Epithelial cell of proximal tubule (primary cell): ENCODE measurements at regions not wholly inside any gene's neighbourhood (a gene's known extent, or its start where the extent isn't known, plus 50 kb on each side); places are given as distances from the start of the nearest gene placed in this dataset.
"Not testable (repeated sequence)": the region's sequence is repeated elsewhere in the genome, so short reads cannot be mapped to it uniquely, and the experiment has no call there.

ENCODE experiments used
- DNase-seq: peaks from one replicate; pipeline ENCODE4 v3.0.0-alpha.2; 2011; ENCODE audit warnings: low read depth
- H3K4me3 ChIP-seq: 2 replicates; pipeline ENCODE4 v1.5.1; 2011; ENCODE audit warnings: low read depth, mild to moderate bottlenecking, low read length
- CTCF ChIP-seq: conservative IDR thresholded peaks from 2 replicates; pipeline ENCODE4 v1.5.1; 2012; ENCODE audit warnings: low read depth, mild to moderate bottlenecking, low read length

GRCh38 chr12:131647667-131648066 lies 63.2 kb upstream of the SFSWAP start:
- TF ChIP-seq CTCF, result no peak
- DNase-seq, result no peak

GRCh38 chr12:131655469-131656174 lies 55.3 kb upstream of the SFSWAP start:
- not testable (repeated sequence) for DNase-seq, H3K4me3 ChIP-seq

More at GRCh38 chr12:131647667-131648066, 63.2 kb upstream of the SFSWAP start:
- H3K4me3 ChIP-seq, result no peak overlapping the region

DNA sequence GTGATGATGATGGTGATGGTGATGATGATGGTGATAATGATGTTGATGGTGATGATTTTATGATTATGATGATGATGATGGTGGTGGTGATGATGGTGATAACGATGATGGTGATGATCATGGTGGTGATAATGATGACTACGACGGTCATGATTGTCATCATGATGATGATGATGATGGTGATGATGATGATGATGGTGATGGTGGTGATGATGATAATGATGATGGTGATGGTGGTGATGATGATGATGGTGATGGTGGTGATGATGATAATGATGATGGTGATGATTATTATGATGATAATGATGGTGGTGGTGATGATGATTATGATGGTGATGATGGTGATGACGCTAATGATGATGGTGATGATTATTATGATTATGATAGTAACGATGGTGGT lies 54.1 kb upstream of the SFSWAP start:
- not testable (repeated sequence) for DNase-seq, H3K4me3 ChIP-seq

GRCh38 chr12:131658605-131659004 lies 52.3 kb upstream of the SFSWAP start:
- DNase-seq, result not testable (repeated sequence)

DNA sequence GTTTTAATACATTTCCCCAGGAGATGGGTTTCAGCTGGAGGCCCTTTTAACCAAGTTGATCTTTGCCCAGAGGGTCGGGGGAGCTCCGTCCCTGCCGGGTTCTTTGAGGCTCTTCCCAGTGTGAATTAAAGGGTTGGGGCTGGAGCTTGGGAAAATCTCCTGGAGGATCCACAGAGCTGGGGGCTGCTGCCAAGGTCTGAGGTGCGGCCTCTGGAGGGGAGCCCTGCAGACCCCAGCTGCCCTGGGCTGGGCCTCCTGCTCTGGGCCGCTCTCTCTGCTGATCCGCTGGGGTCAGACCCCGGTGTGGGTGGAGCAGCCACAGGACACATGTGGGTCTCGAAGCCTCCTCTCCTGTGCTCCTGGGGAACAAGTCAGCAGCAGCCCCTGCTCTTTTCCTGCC lies 51.4 kb upstream of the SFSWAP start:
- DNase-seq, result not testable (repeated sequence)

More at GRCh38 chr12:131658605-131659004, 52.3 kb upstream of the SFSWAP start:
- H3K4me3 ChIP-seq, result not testable (repeated sequence)

GRCh38 chr12:131659976-131660375 lies 50.9 kb upstream of the SFSWAP start:
- not testable (repeated sequence) for DNase-seq, H3K4me3 ChIP-seq

More for the DNA sequence above, 51.4 kb upstream of the SFSWAP start:
- not testable (repeated sequence) for H3K4me3 ChIP-seq

DNA sequence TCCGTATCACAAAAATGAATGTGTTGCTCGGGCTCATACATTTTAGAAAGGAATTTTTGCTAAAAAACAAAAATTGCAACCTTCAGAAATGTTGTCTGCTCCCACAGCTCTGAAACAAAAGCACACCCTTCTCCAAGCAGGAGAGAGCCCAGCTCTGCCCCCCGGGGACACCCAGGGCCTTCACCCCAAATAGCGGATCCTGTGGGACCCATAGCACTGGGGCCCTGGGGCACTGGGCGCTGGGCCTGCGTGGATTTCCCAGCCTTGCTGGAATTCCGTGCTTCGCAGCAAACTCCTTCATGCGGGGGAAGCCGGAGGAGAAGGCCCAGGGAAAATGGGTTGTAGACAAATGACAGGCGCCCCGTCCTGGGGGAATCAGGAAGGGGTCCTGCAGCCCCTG lies 50.5 kb upstream of the SFSWAP start:
- DNase-seq, H3K4me3 ChIP-seq: not testable (repeated sequence)
